Gastroesophageal sphincter (tissue), 3 donors: ENCODE measurements at regions not wholly inside any gene's neighbourhood (a gene's known extent, or its start where the extent isn't known, plus 50 kb on each side); places are given as distances from the start of the nearest gene placed in this dataset.

Source experiments
- POLR2A ChIP-seq, 2 donors: fragments of 450-650 bp; IDR thresholded peaks; one replicate each; pipeline ENCODE4 v1.6.1; 2017; ENCODE audit warnings: antibody characterized with exemption in 2 of 2, mild to moderate bottlenecking in 2 of 2, moderate library complexity in 1 of 2
- POLR2AphosphoS5 ChIP-seq: sonication (generic); formaldehyde crosslinking; IDR thresholded peaks from one replicate; pipeline ENCODE4 v1.6.1; 2017; ENCODE audit warnings: antibody characterized with exemption
- TF ChIP-seq, protein P1 (sequence below), 4 experiments: fragments of 200-600 bp in 2 of 4; fragments of 450-650 bp in 2 of 4; sonication (generic) in 1 of 4; IDR thresholded peaks; one replicate each; pipeline ENCODE4 v1.5.1; 2017 to 2019; ENCODE audit warnings: antibody characterized with exemption in 4 of 4, mild to moderate bottlenecking in 2 of 4, moderate library complexity in 2 of 4

DNA sequence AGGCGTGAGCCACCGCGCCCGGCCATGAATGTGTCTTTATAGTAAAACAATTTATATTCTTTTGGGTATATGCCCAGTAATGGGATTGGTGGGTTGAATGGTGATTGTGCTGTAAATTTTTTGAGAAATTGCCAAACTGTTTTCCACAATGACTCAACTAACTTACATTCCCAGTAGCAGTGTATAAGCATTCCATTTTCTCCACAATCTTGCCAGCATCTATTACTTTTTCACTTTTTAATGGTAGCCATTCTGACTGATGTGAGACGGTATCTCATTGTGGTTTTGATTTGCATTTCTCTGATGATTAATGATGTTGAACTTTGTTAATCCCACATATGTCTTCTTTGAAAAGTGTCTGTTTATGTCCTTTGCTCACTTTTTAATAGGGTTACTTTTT, 1187.9 kb downstream of the XPNPEP1 start:
- no peak for TF ChIP-seq POLR2AphosphoS5
- no peak for TF ChIP-seq POLR2A (IDR thresholded peaks at IDR 0.05)
- TF ChIP-seq, protein P1, sequence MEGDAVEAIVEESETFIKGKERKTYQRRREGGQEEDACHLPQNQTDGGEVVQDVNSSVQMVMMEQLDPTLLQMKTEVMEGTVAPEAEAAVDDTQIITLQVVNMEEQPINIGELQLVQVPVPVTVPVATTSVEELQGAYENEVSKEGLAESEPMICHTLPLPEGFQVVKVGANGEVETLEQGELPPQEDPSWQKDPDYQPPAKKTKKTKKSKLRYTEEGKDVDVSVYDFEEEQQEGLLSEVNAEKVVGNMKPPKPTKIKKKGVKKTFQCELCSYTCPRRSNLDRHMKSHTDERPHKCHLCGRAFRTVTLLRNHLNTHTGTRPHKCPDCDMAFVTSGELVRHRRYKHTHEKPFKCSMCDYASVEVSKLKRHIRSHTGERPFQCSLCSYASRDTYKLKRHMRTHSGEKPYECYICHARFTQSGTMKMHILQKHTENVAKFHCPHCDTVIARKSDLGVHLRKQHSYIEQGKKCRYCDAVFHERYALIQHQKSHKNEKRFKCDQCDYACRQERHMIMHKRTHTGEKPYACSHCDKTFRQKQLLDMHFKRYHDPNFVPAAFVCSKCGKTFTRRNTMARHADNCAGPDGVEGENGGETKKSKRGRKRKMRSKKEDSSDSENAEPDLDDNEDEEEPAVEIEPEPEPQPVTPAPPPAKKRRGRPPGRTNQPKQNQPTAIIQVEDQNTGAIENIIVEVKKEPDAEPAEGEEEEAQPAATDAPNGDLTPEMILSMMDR (IDR thresholded peaks at IDR 0.05), result no peak
